ENCODE measurements at regions not wholly inside any gene's neighbourhood (a gene's known extent, or its start where the extent isn't known, plus 50 kb on each side); places are given as distances from the start of the nearest gene placed in this dataset.

GRCh38 chr14:31977001-31977556 lies 100.0 kb upstream of the ARHGAP5 start:
- Mint-ChIP-seq H3K27me3 (ENCODE audit: low read depth, unreplicated experiment) (no peaks in the 10 kb centered on the region), H3K36me3 (ENCODE audit: low read depth, unreplicated experiment) (no peaks in the 10 kb centered on the region), H3K27ac (ENCODE audit: unreplicated experiment) (no peak overlapping the region), H3K4me3 (ENCODE audit: unreplicated experiment) (no peak overlapping the region), H3K9me3 (ENCODE audit: unreplicated experiment) (peaks cover 21% of the 10 kb centered on the region), H3K4me1 (ENCODE audit: low read depth, unreplicated experiment) (no peaks in the 10 kb centered on the region)
- DNase-seq (ENCODE audit: low read depth) (no peak), FAIRE-seq (no peak)
- no peak overlapping the region for H3K4me3 ChIP-seq (ENCODE audit: insufficient read depth, low read depth, low read length)
- no peaks in the 10 kb centered on the region for H4K20me1 ChIP-seq (ENCODE audit: insufficient read depth, low read length)
- peaks cover 6% of the 10 kb centered on the region for H3K9me3 ChIP-seq (ENCODE audit: insufficient read depth, low read depth, low read length)
- no peak overlapping the region for H3K4me2 ChIP-seq (ENCODE audit: low read length)
- H2AFZ ChIP-seq (ENCODE audit: low read depth, low read length), result no peak overlapping the region
- H3K79me2 ChIP-seq (ENCODE audit: insufficient read depth, low read length), result no peaks in the 10 kb centered on the region
- TF ChIP-seq EZH2 (IDR thresholded peaks at IDR 0.05; ENCODE audit: insufficient read depth, low read length), result no peak
- TF ChIP-seq, protein P1, sequence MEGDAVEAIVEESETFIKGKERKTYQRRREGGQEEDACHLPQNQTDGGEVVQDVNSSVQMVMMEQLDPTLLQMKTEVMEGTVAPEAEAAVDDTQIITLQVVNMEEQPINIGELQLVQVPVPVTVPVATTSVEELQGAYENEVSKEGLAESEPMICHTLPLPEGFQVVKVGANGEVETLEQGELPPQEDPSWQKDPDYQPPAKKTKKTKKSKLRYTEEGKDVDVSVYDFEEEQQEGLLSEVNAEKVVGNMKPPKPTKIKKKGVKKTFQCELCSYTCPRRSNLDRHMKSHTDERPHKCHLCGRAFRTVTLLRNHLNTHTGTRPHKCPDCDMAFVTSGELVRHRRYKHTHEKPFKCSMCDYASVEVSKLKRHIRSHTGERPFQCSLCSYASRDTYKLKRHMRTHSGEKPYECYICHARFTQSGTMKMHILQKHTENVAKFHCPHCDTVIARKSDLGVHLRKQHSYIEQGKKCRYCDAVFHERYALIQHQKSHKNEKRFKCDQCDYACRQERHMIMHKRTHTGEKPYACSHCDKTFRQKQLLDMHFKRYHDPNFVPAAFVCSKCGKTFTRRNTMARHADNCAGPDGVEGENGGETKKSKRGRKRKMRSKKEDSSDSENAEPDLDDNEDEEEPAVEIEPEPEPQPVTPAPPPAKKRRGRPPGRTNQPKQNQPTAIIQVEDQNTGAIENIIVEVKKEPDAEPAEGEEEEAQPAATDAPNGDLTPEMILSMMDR (IDR thresholded peaks at IDR 0.05; ENCODE audit: insufficient read depth, low read depth, low read length), result no peak
- no peaks in the 10 kb centered on the region for H3K27me3 ChIP-seq (ENCODE audit: insufficient read depth, low read length)
- no peaks in the 10 kb centered on the region for H3K36me3 ChIP-seq (ENCODE audit: insufficient read depth, low read length)
- no peaks in the 10 kb centered on the region for H3K4me1 ChIP-seq (ENCODE audit: insufficient read depth, low read length)
- H3K27ac ChIP-seq (ENCODE audit: low read depth, low read length), result no peak overlapping the region
- H3K9ac ChIP-seq (ENCODE audit: low read length), result no peak overlapping the region

DNA sequence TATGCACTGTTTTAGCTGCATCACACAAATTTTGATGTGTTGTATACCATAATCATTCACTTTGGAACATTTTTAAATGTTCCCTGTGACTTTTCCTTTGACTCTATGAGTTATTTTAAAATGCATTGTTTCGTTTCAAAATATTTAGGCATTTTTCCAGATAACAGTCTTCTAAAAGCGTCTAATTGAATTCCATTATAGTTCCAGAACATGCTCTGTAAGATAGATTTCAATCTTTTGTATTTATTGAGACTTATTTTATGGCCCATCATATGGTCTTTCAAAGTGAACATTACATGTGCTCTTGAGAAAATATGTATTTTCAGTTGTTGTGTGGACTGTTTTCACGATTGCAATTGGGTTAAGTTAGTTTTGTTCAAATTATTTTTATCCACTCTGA lies 98.7 kb upstream of the ARHGAP5 start:
- H3K27ac ChIP-seq (ENCODE audit: low read depth, low read length), result no peak overlapping the region
- H3K4me2 ChIP-seq (ENCODE audit: low read length), result no peak overlapping the region
- peaks cover 5% of the 10 kb centered on the region for H3K9me3 ChIP-seq (ENCODE audit: insufficient read depth, low read depth, low read length)
- TF ChIP-seq, protein P1 (IDR thresholded peaks at IDR 0.05; ENCODE audit: insufficient read depth, low read depth, low read length), result no peak
- TF ChIP-seq EZH2 (IDR thresholded peaks at IDR 0.05; ENCODE audit: insufficient read depth, low read length), result no peak
- no peak overlapping the region for H3K4me3 ChIP-seq (ENCODE audit: insufficient read depth, low read depth, low read length)
- no peaks in the 10 kb centered on the region for H4K20me1 ChIP-seq (ENCODE audit: insufficient read depth, low read length)
- Mint-ChIP-seq H3K27me3 (ENCODE audit: low read depth, unreplicated experiment) (no peaks in the 10 kb centered on the region), H3K36me3 (ENCODE audit: low read depth, unreplicated experiment) (no peaks in the 10 kb centered on the region), H3K27ac (ENCODE audit: unreplicated experiment) (no peak overlapping the region), H3K4me1 (ENCODE audit: low read depth, unreplicated experiment) (no peaks in the 10 kb centered on the region), H3K9me3 (ENCODE audit: unreplicated experiment) (peaks cover 31% of the 10 kb centered on the region), H3K4me3 (ENCODE audit: unreplicated experiment) (no peak overlapping the region)
- H3K4me1 ChIP-seq (ENCODE audit: insufficient read depth, low read length), result no peaks in the 10 kb centered on the region
- H3K9ac ChIP-seq (ENCODE audit: low read length), result no peak overlapping the region
- H3K36me3 ChIP-seq (ENCODE audit: insufficient read depth, low read length), result no peaks in the 10 kb centered on the region
- DNase-seq (ENCODE audit: low read depth) (no peak), FAIRE-seq (no peak)
- no peaks in the 10 kb centered on the region for H3K27me3 ChIP-seq (ENCODE audit: insufficient read depth, low read length)
- no peak overlapping the region for H2AFZ ChIP-seq (ENCODE audit: low read depth, low read length)
- H3K79me2 ChIP-seq (ENCODE audit: insufficient read depth, low read length), result no peaks in the 10 kb centered on the region

GRCh38 chr14:31982642-31983041 lies 94.5 kb upstream of the ARHGAP5 start:
- H3K27ac Mint-ChIP-seq (ENCODE audit: unreplicated experiment), result no peak overlapping the region
- FAIRE-seq (peak; percentile 13), DNase-seq (ENCODE audit: low read depth) (no peak)
- H3K4me1 Mint-ChIP-seq (ENCODE audit: low read depth, unreplicated experiment), result no peaks in the 10 kb centered on the region
- H3K9ac ChIP-seq (ENCODE audit: low read length), result no peak overlapping the region
- no peak overlapping the region for H3K4me2 ChIP-seq (ENCODE audit: low read length)
- no peaks in the 10 kb centered on the region for H3K4me1 ChIP-seq (ENCODE audit: insufficient read depth, low read length)
- no peaks in the 10 kb centered on the region for H3K36me3 Mint-ChIP-seq (ENCODE audit: low read depth, unreplicated experiment)
- no peaks in the 10 kb centered on the region for H4K20me1 ChIP-seq (ENCODE audit: insufficient read depth, low read length)
- H3K79me2 ChIP-seq (ENCODE audit: insufficient read depth, low read length), result no peaks in the 10 kb centered on the region
- H3K9me3 ChIP-seq (ENCODE audit: insufficient read depth, low read depth, low read length), result peaks cover 2% of the 10 kb centered on the region
- no peak overlapping the region for H3K27ac ChIP-seq (ENCODE audit: low read depth, low read length)
- no peak overlapping the region for H3K4me3 ChIP-seq (ENCODE audit: insufficient read depth, low read depth, low read length)
- TF ChIP-seq, protein P1 (IDR thresholded peaks at IDR 0.05; ENCODE audit: insufficient read depth, low read depth, low read length), result no peak
- no peak for TF ChIP-seq EZH2 (IDR thresholded peaks at IDR 0.05; ENCODE audit: insufficient read depth, low read length)
- no peaks in the 10 kb centered on the region for H3K36me3 ChIP-seq (ENCODE audit: insufficient read depth, low read length)
- no peaks in the 10 kb centered on the region for H3K27me3 ChIP-seq (ENCODE audit: insufficient read depth, low read length)
- no peak overlapping the region for H3K4me3 Mint-ChIP-seq (ENCODE audit: unreplicated experiment)
- no peak overlapping the region for H2AFZ ChIP-seq (ENCODE audit: low read depth, low read length)
- H3K27me3 Mint-ChIP-seq (ENCODE audit: low read depth, unreplicated experiment), result no peaks in the 10 kb centered on the region
- H3K9me3 Mint-ChIP-seq (ENCODE audit: unreplicated experiment), result peaks cover 30% of the 10 kb centered on the region
